Activated CD8-positive, alpha-beta T cell treated with anti-CD3 and anti-CD28 coated beads, Interleukin-2, amount 10 ng/mL, durations not matched to agents 7 days and 5 days (primary cell): ENCODE measurements at regions not wholly inside any gene's neighbourhood (a gene's known extent, or its start where the extent isn't known, plus 50 kb on each side); places are given as distances from the start of the nearest gene placed in this dataset.

ENCODE experiments used
- ATAC-seq: fragments of 150-1000 bp; cut with Tn5 transposase; one replicate; pipeline ENCODE4 v1.10.0; 2021; ENCODE audit warnings: moderate library complexity
- CTCF ChIA-PET: fragments of 350-600 bp; sonication (Branson Sonifier 250); formaldehyde crosslinking; loops from one replicate; lab custom pipeline; 2021; ENCODE audit warnings: antibody characterized with exemption; lab: Charles Lee
- POLR2A ChIA-PET: fragments of 350-600 bp; sonication (Branson Sonifier 250); formaldehyde crosslinking; loops from one replicate; lab custom pipeline; 2021; ENCODE audit warnings: antibody characterized with exemption; lab: Charles Lee
- DNase-seq: peaks from one replicate; pipeline ENCODE4 v3.0.0-alpha.2; 2020
- H3K27ac Mint-ChIP-seq: one replicate; pipeline ENCODE4 v1.8.0; 2021; ENCODE audit warnings: mild to moderate bottlenecking, mixed read lengths
- H3K27me3 Mint-ChIP-seq: one replicate; pipeline ENCODE4 v1.8.0; 2021; ENCODE audit warnings: low read depth, mixed read lengths
- H3K36me3 Mint-ChIP-seq: one replicate; pipeline ENCODE4 v1.8.0; 2021; ENCODE audit warnings: low read depth, mixed read lengths
- H3K4me1 Mint-ChIP-seq: one replicate; pipeline ENCODE4 v1.8.0; 2021; ENCODE audit warnings: low read depth, mixed read lengths
- H3K4me3 Mint-ChIP-seq: one replicate; pipeline ENCODE4 v1.8.0; 2021; ENCODE audit warnings: mild to moderate bottlenecking, mixed read lengths
- H3K9me3 Mint-ChIP-seq: one replicate; pipeline ENCODE4 v1.8.0; 2022; ENCODE audit warnings: mixed read lengths; ENCODE audit not compliant: insufficient read depth

DNA sequence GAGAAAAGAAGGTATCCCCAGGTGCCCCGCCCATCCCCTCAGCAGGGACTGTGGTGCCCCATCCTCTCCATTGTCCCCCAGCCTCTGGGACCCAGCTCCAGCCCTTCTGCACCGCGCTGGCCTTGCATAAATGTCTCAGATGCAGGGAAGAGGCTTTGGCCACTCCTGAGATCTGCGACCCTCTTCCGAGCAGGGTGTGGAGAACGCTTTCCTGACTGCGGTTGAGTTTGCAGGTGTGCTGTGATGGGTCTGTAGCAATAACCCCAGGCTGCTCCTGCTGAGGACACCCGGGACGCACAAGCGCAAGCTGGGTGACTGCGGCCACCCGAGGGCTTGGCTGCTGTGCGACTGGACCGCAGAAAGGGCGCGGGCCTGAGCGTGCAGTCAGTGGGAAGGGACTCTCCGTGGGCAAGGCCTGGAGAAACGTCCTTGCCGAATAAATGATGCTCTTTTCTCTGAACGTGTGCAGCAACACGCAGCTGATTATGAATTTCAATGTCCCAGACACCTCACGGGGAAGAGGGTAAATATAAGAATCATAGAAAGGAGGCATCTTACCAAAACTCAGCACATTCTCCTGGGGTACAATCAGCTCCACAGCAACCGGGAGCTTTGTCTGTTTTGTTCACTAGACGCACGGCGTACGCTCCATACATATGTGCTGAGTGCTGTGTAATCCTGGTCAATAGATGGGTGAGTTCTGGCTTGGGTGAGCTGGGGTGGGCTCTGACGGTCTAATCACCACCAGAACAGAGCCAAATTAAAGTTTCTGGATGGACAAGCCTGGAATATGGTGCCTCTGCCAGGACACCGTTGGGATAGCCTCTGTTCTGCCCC lies 67.5 kb upstream of the ZNF516 start:
- ChIA-PET CTCF (no interaction called here), POLR2A (no interaction called here)
- H3K36me3 Mint-ChIP-seq, result no peaks in the 10 kb centered on the region
- DNase-seq (no peak), ATAC-seq (no peak)
- peaks cover 16% of the 10 kb centered on the region for H3K27me3 Mint-ChIP-seq
- no peaks in the 10 kb centered on the region for H3K9me3 Mint-ChIP-seq
- no peak overlapping the region for H3K4me3 Mint-ChIP-seq
- no peak overlapping the region for H3K27ac Mint-ChIP-seq
- no peaks in the 10 kb centered on the region for H3K4me1 Mint-ChIP-seq

DNA sequence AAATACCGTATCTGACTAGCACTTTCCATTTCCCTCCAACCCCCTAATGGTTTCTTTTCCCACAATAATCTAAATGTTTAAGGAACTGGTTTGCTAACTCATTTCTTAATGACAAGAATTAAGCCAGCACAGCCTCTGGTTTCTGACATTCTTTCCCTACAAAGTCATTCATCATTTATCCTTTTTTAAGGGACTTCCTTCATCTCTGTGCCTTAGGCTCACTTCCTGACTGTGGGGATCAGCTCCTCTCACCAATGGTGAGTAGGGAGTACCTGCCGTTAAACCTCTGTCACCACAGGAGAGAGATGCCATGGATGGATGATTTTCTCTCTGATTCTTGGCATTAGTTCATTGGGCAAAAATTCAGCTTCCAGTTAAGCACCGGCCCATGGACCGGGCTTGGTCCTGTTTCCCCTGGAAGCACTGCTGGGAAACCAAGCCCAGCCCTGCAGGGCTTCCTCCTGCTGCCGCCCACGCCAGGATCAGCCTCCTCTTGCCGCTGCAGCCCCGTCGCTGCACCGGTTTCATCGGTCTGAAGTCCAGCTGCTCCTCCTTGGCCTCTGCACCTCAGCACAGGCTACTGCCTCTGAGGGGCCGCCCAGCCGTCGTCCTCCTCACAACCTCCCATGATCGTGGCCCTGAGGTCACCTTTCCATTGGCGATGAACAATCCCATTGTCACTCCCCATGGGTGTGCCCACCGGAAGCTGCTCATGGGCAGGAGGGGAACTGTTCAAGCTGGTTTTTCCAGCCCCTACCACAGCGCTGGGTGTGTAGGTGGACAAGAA lies 64.0 kb upstream of the ZNF516 start:
- no peak for DNase-seq
- CTCF ChIA-PET, result interaction anchor here (1.6 kb wide), 1 partner anchor 23 kb away, joined by 3 read pairs; no protein-coding TSS in a partner anchor
- Mint-ChIP-seq H3K4me3 (no peak overlapping the region), H3K9me3 (no peaks in the 10 kb centered on the region), H3K4me1 (no peaks in the 10 kb centered on the region), H3K27ac (no peak overlapping the region), H3K27me3 (no peaks in the 10 kb centered on the region), H3K36me3 (no peaks in the 10 kb centered on the region)
- ATAC-seq, result no peak
- POLR2A ChIA-PET, result no interaction called here

DNA sequence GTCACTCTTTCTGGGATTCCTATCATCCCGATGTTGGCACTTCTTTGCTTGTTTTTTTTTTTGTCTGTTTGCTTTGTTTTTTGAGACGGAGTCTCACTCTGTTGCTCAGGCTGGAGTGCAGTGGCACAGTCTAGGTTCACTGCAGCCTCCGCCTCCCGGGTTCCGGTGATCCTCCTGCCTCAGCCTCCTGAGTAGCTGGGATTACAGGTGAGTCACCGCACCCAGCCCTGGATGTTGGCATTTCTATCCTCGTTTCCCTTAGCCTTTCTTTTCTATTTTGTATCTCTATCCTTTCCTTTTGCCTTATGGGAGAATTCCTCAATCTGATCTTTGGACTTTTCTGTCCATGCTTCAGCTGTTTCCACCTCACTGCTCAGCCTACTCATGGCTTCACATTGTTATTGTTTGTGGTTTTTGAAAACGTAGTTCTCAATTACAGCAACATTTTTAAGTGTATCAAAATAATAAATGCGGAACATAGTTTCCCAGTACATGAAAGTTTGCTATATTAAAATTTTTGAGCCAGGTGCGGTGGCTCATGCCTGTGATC lies 62.1 kb upstream of the ZNF516 start:
- CTCF ChIA-PET, result no interaction called here
- Mint-ChIP-seq H3K36me3 (no peaks in the 10 kb centered on the region), H3K4me3 (no peak overlapping the region), H3K27ac (no peak overlapping the region), H3K27me3 (peaks cover 8% of the 10 kb centered on the region), H3K9me3 (no peaks in the 10 kb centered on the region), H3K4me1 (no peaks in the 10 kb centered on the region)
- POLR2A ChIA-PET, result no interaction called here
- DNase-seq (no peak), ATAC-seq (no peak)

DNA sequence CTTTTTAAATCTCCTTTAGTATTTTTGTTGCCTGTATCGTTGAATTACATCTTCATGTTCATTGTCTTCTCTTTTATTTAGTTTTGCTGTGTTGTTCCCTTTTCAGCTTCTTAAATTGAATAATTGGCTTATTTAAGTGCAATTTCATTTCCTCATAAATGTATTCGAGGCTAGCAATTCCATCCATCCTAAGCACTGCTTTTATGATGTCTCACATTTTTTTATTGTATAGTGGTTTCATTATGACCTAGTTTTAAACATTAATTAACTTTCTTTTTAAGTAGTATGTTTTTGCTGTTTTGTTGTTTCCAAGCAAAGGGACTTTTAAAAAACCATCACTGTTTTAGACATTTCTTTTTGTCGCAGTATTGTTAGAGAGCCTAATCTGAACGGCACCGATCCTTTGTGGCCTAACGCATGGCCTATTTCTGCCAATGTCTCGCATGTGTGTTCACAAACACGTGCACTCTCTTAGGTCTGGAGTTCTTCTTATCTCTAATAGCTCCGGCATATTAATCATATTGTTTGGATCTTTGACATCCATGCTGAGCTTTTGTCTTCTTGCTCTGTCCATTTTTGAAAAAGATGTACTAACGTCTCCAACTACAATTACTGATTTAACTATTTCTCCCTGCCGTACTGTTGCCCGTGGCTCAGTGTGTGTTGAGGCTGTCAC lies 59.6 kb upstream of the ZNF516 start:
- Mint-ChIP-seq H3K27ac (no peak overlapping the region), H3K4me1 (no peaks in the 10 kb centered on the region), H3K36me3 (no peaks in the 10 kb centered on the region), H3K9me3 (no peaks in the 10 kb centered on the region), H3K4me3 (no peak overlapping the region), H3K27me3 (peaks cover 12% of the 10 kb centered on the region)
- CTCF ChIA-PET, result no interaction called here
- ATAC-seq, result no peak
- POLR2A ChIA-PET, result no interaction called here
- DNase-seq, result no peak

DNA sequence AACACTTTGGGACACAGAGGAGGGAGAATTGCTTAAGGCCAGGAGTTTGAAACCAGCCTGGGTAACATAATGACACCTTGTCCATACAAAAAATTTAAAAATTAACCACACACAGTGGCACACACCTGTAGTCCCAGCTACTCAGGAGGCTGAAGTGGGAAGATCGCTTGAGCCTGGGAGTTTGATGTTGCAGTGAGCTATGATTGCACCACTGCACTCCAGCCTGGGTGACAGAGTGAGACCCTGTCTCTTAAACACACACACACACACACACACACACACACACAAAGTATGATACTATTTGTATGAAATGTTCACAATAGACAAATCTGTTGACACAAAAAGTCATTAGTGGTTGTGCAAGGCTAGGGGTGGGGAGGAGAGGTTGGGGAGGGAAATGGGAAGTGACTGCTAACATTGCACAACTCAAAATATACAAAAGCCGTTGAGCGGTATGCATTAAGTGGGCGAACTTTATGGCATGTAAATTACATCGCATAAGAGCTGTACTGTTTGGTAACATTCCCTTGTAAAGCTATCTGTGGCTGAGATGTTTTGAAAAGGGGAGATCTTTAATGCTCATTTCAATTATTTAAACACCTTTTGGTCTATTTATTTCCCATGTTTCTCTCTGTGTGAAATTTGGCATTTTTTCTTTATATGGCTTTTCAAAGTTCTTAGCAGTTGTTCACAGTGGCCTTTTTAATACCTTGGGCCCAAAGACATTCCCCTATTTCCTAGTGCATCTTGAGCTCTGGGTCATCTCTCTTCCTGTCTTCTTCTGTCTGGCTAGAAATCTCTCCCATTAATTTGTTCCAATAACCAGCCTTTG lies 58.9 kb upstream of the ZNF516 start:
- H3K27me3 Mint-ChIP-seq, result peaks cover 12% of the 10 kb centered on the region
- no peaks in the 10 kb centered on the region for H3K36me3 Mint-ChIP-seq
- no peak overlapping the region for H3K4me3 Mint-ChIP-seq
- H3K4me1 Mint-ChIP-seq, result no peaks in the 10 kb centered on the region
- no peak for ATAC-seq
- DNase-seq, result no peak
- no peaks in the 10 kb centered on the region for H3K9me3 Mint-ChIP-seq
- POLR2A ChIA-PET, result no interaction called here
- no peak overlapping the region for H3K27ac Mint-ChIP-seq
- CTCF ChIA-PET, result no interaction called here

DNA sequence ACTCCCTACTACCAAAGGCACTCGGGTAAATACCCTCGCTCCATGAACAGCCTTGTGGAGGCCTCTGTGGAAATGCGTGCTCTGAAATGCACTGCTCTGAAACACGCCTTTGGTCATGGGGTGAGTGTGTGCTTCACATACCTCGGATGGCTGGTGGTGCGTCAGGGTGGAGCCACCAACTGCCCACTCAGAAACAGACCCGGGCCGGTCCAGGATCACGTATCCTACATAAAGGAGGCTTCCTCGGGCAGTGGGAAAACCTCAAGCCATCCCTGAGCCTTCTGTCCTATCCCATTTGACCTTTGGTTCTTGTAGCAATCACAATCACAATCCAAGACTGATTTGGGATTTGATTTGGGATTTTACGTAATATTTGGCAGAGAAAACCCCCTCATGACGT lies 53.5 kb upstream of the ZNF516 start:
- POLR2A ChIA-PET, result no interaction called here
- H3K4me3 Mint-ChIP-seq, result no peak overlapping the region
- no peaks in the 10 kb centered on the region for H3K9me3 Mint-ChIP-seq
- CTCF ChIA-PET, result no interaction called here
- ATAC-seq, result no peak
- DNase-seq, result no peak
- H3K4me1 Mint-ChIP-seq, result no peaks in the 10 kb centered on the region
- H3K27me3 Mint-ChIP-seq, result peaks cover 15% of the 10 kb centered on the region
- H3K36me3 Mint-ChIP-seq, result no peaks in the 10 kb centered on the region
- H3K27ac Mint-ChIP-seq, result no peak overlapping the region

DNA sequence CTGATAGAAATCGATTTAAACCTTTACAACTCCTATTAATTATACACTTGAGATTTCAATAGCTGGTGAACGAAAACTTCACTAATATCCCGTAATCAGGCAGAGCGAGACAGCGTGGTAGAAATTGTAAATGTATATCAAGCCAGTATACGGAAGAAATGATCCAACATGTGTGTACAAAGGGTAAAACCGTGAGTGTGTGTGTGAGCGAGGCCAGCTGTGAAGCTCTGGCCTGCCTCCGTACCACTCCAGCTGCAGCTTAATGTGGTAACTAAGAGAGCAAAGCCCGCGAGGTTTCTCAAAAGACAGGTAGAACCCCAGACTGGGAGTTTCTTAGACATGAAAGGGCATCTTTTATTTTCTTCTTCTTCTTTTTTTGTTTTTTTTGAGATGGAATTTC lies 52.3 kb upstream of the ZNF516 start:
- POLR2A ChIA-PET, result no interaction called here
- ATAC-seq (no peak), DNase-seq (no peak)
- Mint-ChIP-seq H3K27ac (no peak overlapping the region), H3K9me3 (no peaks in the 10 kb centered on the region), H3K4me3 (no peak overlapping the region), H3K27me3 (peaks cover 9% of the 10 kb centered on the region), H3K4me1 (no peaks in the 10 kb centered on the region), H3K36me3 (no peaks in the 10 kb centered on the region)
- CTCF ChIA-PET, result no interaction called here

DNA sequence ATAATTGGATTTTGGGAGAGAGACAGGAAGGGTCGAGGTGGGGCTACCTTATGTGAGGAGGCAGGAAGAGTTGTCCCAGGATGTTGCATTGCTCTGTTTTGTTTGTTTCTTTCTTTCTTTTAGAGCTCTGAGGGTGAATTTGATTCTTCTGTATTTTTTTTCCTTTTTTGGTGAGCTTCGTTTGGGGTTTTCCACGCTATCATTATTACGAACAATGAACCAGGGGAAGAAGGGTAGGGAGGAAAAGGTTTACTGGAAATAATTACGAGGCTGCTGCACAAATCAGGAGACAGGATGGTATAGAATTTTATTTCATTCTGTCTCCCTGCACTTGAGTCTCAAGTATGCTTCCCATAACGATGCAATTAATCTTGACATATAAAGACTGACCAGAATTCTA lies 51.4 kb upstream of the ZNF516 start:
- ChIA-PET POLR2A (no interaction called here), CTCF (no interaction called here)

DNA sequence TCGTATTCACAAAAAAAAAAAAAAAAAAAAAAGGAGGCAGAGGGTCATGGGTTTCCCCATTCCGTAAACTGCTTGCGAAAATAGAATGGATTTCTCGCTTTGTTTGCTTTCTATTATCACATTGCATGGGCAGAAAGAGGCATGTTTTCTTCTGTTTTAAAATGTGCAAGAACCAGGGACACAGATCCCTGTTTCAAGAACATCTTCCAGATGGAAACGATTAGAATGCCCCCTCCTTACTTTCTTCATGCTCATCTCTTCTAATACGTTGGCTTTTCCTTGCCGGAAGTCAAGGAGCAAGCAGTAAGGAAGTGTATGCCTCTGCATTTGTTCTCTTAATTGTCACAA lies 51.0 kb upstream of the ZNF516 start:
- Mint-ChIP-seq H3K4me3 (no peak overlapping the region), H3K27ac (no peak overlapping the region), H3K36me3 (no peaks in the 10 kb centered on the region), H3K4me1 (no peaks in the 10 kb centered on the region), H3K27me3 (peaks cover 3% of the 10 kb centered on the region), H3K9me3 (no peaks in the 10 kb centered on the region)
- ChIA-PET CTCF (no interaction called here), POLR2A (no interaction called here)
- DNase-seq, result no peak
- ATAC-seq, result no peak

More for the DNA sequence above, 51.4 kb upstream of the ZNF516 start:
- Mint-ChIP-seq H3K27me3 (peaks cover 3% of the 10 kb centered on the region), H3K4me1 (no peaks in the 10 kb centered on the region), H3K4me3 (no peak overlapping the region), H3K27ac (no peak overlapping the region), H3K36me3 (no peaks in the 10 kb centered on the region), H3K9me3 (no peaks in the 10 kb centered on the region)
- ATAC-seq, result no peak
- no peak for DNase-seq

DNA sequence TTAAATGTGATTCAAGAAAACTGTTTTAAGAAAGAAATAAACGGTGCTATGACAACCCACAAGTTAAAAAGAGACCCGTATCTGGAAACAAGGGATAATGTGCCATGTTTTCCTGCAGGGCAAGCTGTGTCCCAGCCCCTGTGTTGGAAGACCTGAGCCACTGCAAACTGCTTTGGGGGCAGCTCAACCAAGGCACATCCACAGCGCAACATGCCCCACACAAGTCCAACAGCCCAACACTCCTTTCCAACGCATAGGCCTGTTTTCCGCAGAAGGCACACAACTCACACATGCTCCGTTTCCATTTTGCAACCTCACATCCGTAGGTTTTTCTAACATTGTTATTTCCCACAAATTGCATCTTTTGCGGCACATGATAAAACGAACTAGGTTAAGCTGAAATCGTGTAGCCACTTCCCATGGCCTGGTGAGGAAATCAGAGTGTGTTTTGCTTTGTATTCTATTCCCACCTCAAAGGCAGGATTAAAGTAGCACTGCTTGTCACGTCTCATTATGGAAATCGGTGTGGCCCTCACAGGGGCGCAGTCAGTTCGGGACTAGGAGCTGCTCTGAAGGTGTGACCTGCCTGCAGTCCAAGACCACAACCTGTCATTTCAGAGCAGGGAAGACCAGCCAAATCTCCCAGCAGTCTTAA lies 50.5 kb upstream of the ZNF516 start:
- POLR2A ChIA-PET, result no interaction called here
- H3K27me3 Mint-ChIP-seq, result peaks cover 3% of the 10 kb centered on the region
- H3K4me1 Mint-ChIP-seq, result no peaks in the 10 kb centered on the region
- DNase-seq (no peak), ATAC-seq (no peak)
- H3K4me3 Mint-ChIP-seq, result no peak overlapping the region
- no peaks in the 10 kb centered on the region for H3K36me3 Mint-ChIP-seq
- no peaks in the 10 kb centered on the region for H3K9me3 Mint-ChIP-seq
- no peak overlapping the region for H3K27ac Mint-ChIP-seq
- CTCF ChIA-PET, result no interaction called here
